Liver (tissue), 8 donors: ENCODE measurements at regions not wholly inside any gene's neighbourhood (a gene's known extent, or its start where the extent isn't known, plus 50 kb on each side); places are given as distances from the start of the nearest gene placed in this dataset.

Experiments
- DNase-seq: peaks from one replicate; pipeline ENCODE4 v3.0.0-alpha.2; 2017; ENCODE audit warnings: low spot score
- H3K27ac ChIP-seq, 2 donors: one replicate each; pipeline ENCODE4 v1.7.0; 2013; ENCODE audit warnings: inconsistent platforms in 2 of 2, low read length in 2 of 2, control low read depth in 1 of 2, low read depth in 1 of 2, mild to moderate bottlenecking in 1 of 2
- H3K27me3 ChIP-seq, 4 donors: one replicate each; pipeline versions ENCODE4 v1.6.1 to v1.7.0; 2013; ENCODE audit warnings: low read length in 3 of 4, inconsistent platforms in 1 of 4, mild to moderate bottlenecking in 1 of 4, moderate library complexity in 1 of 4; ENCODE audit not compliant: control insufficient read depth in 4 of 4, insufficient read depth in 4 of 4
- H3K36me3 ChIP-seq, 4 donors: one replicate each; pipeline versions ENCODE4 v1.6.1 to v1.7.0; 2013; ENCODE audit warnings: low read length in 3 of 4, mild to moderate bottlenecking in 3 of 4, low read depth in 1 of 4, moderate library complexity in 1 of 4; ENCODE audit not compliant: control insufficient read depth in 4 of 4, insufficient read depth in 3 of 4
- H3K4me1 ChIP-seq, 4 donors: one replicate each; pipeline versions ENCODE4 v1.6.1 to v1.7.0; 2013; ENCODE audit warnings: low read length in 3 of 4, mild to moderate bottlenecking in 3 of 4, moderate library complexity in 1 of 4; ENCODE audit not compliant: control insufficient read depth in 4 of 4, insufficient read depth in 4 of 4
- H3K4me3 ChIP-seq, 3 donors: one replicate each; pipeline versions ENCODE4 v1.6.1 to v1.7.0; 2013; ENCODE audit warnings: low read length in 3 of 3, control low read depth in 1 of 3, low read depth in 1 of 3, mild to moderate bottlenecking in 1 of 3
- H3K9ac ChIP-seq, 2 donors: one replicate each; pipeline ENCODE4 v1.7.0; 2013; ENCODE audit warnings: low read length in 2 of 2, mild to moderate bottlenecking in 2 of 2, moderate library complexity in 2 of 2, control low read depth in 1 of 2, low read depth in 1 of 2
- H3K9me3 ChIP-seq, 4 donors: one replicate each; pipeline versions ENCODE4 v1.6.1 to v1.7.0; 2013; ENCODE audit warnings: low read length in 3 of 4; ENCODE audit not compliant: control insufficient read depth in 4 of 4
- EGR1 ChIP-seq, 2 donors: IDR thresholded peaks; 2 replicates each; pipeline ENCODE4 v1.6.1; 2016 to 2018; ENCODE audit warnings: antibody characterized with exemption in 2 of 2, low read depth in 2 of 2
- FOXA1 ChIP-seq: IDR thresholded peaks from 2 replicates; pipeline ENCODE4 v1.6.1; 2016; ENCODE audit warnings: antibody characterized with exemption
- FOXA2 ChIP-seq: IDR thresholded peaks from 2 replicates; pipeline ENCODE4 v1.6.1; 2016; ENCODE audit warnings: antibody characterized with exemption
- GABPA ChIP-seq, 2 donors: IDR thresholded peaks in 1 of 2; conservative IDR thresholded peaks in 1 of 2; 2 replicates each; pipeline ENCODE4 v1.6.1; 2016; ENCODE audit warnings: antibody characterized with exemption in 2 of 2, mild to moderate bottlenecking in 1 of 2, moderate library complexity in 1 of 2
- HNF4A ChIP-seq, 2 donors: conservative IDR thresholded peaks; 2 replicates each; pipeline ENCODE4 v1.6.1; 2016; ENCODE audit warnings: antibody characterized with exemption in 2 of 2, mild to moderate bottlenecking in 2 of 2
- JUND ChIP-seq, 2 donors: IDR thresholded peaks; 2 replicates each; pipeline ENCODE4 v1.6.1; 2016; ENCODE audit warnings: antibody characterized with exemption in 2 of 2
- NR2F2 ChIP-seq: IDR thresholded peaks from 2 replicates; pipeline ENCODE4 v1.6.1; 2016; ENCODE audit warnings: antibody characterized with exemption
- RAD21 ChIP-seq, 2 donors: IDR thresholded peaks; 2 replicates each; pipeline ENCODE4 v1.6.1; 2016; ENCODE audit warnings: antibody characterized with exemption in 2 of 2, mild to moderate bottlenecking in 2 of 2
- SP1 ChIP-seq: IDR thresholded peaks from 2 replicates; pipeline ENCODE4 v1.6.1; 2018; ENCODE audit warnings: antibody characterized with exemption, mild to moderate bottlenecking
- TAF1 ChIP-seq: conservative IDR thresholded peaks from 2 replicates; pipeline ENCODE4 v1.6.1; 2016; ENCODE audit warnings: antibody characterized with exemption, mild to moderate bottlenecking
- YY1 ChIP-seq: IDR thresholded peaks from 2 replicates; pipeline ENCODE4 v1.6.1; 2016; ENCODE audit warnings: antibody characterized with exemption, mild to moderate bottlenecking
- whole genome bisulfite sequencing: extraction: QIAGEN DNeasy Blood & Tissue Kit; methylation state at CpG from one replicate; pipeline ENCODE4 v1.1.7; 2013; 5-methylcytosine and 5-hydroxymethylcytosine counted together
- TF ChIP-seq, protein P1 (sequence below): IDR thresholded peaks from 2 replicates; pipeline ENCODE4 v1.6.1; 2016; ENCODE audit warnings: antibody characterized with exemption
- TF ChIP-seq, protein P2 (sequence below): IDR thresholded peaks from 2 replicates; pipeline ENCODE4 v1.6.1; 2016; ENCODE audit warnings: antibody characterized with exemption, mild to moderate bottlenecking
- TF ChIP-seq, protein P3 (sequence below): IDR thresholded peaks from 2 replicates; pipeline ENCODE4 v1.6.1; 2016; ENCODE audit warnings: antibody characterized with exemption
- TF ChIP-seq, protein P4 (sequence below): fragments of 150-350 bp; IDR thresholded peaks from 2 replicates; pipeline ENCODE4 v1.5.1; 2017; ENCODE audit warnings: improper control_type of control experiment, low read depth, low read length; ENCODE audit not compliant: missing input control
- donor health status: healthy.
- donor health status: healthy.
- donor health status: healthy.
- donor health status: healthy.
- donor health status: healthy.

DNA sequence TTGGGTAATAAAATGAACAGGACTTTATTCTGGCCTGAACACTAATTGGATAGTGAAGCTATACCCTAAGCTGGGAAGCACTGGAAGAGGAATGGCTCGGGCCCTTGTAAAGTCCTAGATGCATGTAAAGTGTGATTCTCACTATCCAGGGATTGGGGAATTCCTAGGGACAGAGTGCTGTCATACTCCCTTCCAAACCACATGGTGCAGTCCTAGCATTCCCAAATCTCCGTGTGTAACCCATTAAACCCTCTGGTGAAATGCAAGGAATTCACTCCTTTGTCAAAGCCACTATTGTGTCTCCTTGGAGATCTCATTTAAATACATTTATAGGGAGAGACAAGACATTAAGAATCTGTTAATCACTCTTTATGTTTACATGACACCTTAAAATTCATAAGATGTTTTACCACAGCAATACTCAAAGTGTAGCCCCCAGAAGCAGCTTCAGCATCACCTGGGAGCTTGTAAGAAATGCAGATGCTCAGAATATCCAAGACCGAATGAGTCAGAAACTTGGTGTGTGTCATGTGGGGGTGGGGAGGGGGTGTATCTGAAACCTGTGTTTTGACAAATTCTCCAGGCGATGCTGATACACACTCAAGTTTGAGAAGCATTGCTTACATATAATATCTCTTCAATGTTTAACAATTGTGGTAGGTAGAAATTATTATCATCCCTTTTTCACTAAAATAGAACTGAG, 121.8 kb upstream of the NPHP3 start (continued):
- TF ChIP-seq, protein P1, sequence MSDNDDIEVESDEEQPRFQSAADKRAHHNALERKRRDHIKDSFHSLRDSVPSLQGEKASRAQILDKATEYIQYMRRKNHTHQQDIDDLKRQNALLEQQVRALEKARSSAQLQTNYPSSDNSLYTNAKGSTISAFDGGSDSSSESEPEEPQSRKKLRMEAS: no peak

DNA sequence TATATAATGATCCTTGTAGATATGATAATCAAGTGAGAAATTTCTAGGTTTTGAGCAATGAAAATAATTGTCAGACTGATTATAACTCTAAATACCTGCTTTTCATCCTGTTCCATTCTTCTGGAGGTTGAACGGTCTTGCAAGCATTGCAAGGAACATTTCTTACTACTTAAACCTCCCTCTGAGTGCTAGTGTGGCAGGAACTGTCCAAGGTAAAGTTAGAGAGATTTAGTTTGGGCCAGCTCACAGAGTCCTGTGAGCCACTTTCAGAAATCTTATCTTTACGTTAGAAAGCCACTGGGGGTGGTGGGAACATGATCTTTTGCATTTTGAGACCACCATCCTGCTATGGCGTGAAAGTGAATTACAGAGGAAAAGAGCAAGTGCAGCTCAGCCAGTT, 121.1 kb upstream of the NPHP3 start:
- TF ChIP-seq HNF4A (conservative IDR thresholded peaks at IDR 0.05): no peak
- no peak for TF ChIP-seq RAD21 (IDR thresholded peaks at IDR 0.05)
- no peak for TF ChIP-seq SP1
- DNase-seq: no peak
- no peaks in the 10 kb centered on the region for H3K9me3 ChIP-seq
- 71% methylated on average over 3 of the region's 3 CpGs for WGBS
- no peak overlapping the region for H3K4me3 ChIP-seq
- H3K36me3 ChIP-seq: no peaks in the 10 kb centered on the region
- peaks cover 0 to 2% (median 0%) of the 10 kb centered on the region in 4 donors for H3K27me3 ChIP-seq
- no peaks in the 10 kb centered on the region for H3K4me1 ChIP-seq
- no peak overlapping the region for H3K9ac ChIP-seq
- no peak overlapping the region for H3K27ac ChIP-seq

DNA sequence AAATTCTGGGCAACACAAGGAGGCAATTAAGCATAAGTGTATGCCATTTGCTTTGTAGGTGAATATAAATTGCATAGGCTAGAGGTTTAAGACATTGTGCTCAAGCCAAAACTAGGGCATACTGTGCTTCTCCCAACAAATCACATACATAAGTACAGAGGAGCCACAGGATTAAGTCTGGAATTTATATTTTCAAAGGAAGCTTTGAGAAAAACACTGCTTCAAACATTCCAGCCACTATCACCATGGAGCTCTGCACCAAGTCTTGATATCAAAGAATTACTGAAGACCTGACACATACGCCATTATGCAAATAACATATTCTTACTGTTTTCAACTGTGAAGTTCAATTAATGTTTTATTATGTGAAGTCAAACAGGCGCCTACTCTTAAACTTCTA, 119.4 kb upstream of the NPHP3 start:
- Histone ChIP-seq H3K9ac (no peak overlapping the region), H3K27ac (no peak overlapping the region), H3K36me3 (no peaks in the 10 kb centered on the region), H3K27me3 (peaks cover 0 to 2% (median 0%) of the 10 kb centered on the region in 4 donors), H3K9me3 (no peaks in the 10 kb centered on the region), H3K4me1 (no peaks in the 10 kb centered on the region), H3K4me3 (no peak overlapping the region)
- 86% methylated on average over 2 of the region's 2 CpGs for WGBS
- DNase-seq: no peak
- TF ChIP-seq HNF4A (conservative IDR thresholded peaks at IDR 0.05) (no peak), FOXA1 (no peak), GABPA (IDR thresholded peaks at IDR 0.05 in 1 of 2, conservative IDR thresholded peaks at IDR 0.05 in 1 of 2) (no peak), FOXA2 (no peak), NR2F2 (no peak), TAF1 (no peak), JUND (IDR thresholded peaks at IDR 0.05) (no peak), EGR1 (IDR thresholded peaks at IDR 0.05; ENCODE audit: low read depth in 2 of 2) (no peak), YY1 (no peak)
- TF ChIP-seq, protein P2, sequence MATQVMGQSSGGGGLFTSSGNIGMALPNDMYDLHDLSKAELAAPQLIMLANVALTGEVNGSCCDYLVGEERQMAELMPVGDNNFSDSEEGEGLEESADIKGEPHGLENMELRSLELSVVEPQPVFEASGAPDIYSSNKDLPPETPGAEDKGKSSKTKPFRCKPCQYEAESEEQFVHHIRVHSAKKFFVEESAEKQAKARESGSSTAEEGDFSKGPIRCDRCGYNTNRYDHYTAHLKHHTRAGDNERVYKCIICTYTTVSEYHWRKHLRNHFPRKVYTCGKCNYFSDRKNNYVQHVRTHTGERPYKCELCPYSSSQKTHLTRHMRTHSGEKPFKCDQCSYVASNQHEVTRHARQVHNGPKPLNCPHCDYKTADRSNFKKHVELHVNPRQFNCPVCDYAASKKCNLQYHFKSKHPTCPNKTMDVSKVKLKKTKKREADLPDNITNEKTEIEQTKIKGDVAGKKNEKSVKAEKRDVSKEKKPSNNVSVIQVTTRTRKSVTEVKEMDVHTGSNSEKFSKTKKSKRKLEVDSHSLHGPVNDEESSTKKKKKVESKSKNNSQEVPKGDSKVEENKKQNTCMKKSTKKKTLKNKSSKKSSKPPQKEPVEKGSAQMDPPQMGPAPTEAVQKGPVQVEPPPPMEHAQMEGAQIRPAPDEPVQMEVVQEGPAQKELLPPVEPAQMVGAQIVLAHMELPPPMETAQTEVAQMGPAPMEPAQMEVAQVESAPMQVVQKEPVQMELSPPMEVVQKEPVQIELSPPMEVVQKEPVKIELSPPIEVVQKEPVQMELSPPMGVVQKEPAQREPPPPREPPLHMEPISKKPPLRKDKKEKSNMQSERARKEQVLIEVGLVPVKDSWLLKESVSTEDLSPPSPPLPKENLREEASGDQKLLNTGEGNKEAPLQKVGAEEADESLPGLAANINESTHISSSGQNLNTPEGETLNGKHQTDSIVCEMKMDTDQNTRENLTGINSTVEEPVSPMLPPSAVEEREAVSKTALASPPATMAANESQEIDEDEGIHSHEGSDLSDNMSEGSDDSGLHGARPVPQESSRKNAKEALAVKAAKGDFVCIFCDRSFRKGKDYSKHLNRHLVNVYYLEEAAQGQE: no peak
- TF ChIP-seq, protein P3, sequence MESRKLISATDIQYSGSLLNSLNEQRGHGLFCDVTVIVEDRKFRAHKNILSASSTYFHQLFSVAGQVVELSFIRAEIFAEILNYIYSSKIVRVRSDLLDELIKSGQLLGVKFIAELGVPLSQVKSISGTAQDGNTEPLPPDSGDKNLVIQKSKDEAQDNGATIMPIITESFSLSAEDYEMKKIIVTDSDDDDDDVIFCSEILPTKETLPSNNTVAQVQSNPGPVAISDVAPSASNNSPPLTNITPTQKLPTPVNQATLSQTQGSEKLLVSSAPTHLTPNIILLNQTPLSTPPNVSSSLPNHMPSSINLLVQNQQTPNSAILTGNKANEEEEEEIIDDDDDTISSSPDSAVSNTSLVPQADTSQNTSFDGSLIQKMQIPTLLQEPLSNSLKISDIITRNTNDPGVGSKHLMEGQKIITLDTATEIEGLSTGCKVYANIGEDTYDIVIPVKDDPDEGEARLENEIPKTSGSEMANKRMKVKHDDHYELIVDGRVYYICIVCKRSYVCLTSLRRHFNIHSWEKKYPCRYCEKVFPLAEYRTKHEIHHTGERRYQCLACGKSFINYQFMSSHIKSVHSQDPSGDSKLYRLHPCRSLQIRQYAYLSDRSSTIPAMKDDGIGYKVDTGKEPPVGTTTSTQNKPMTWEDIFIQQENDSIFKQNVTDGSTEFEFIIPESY: no peak
- TF ChIP-seq, protein P4, sequence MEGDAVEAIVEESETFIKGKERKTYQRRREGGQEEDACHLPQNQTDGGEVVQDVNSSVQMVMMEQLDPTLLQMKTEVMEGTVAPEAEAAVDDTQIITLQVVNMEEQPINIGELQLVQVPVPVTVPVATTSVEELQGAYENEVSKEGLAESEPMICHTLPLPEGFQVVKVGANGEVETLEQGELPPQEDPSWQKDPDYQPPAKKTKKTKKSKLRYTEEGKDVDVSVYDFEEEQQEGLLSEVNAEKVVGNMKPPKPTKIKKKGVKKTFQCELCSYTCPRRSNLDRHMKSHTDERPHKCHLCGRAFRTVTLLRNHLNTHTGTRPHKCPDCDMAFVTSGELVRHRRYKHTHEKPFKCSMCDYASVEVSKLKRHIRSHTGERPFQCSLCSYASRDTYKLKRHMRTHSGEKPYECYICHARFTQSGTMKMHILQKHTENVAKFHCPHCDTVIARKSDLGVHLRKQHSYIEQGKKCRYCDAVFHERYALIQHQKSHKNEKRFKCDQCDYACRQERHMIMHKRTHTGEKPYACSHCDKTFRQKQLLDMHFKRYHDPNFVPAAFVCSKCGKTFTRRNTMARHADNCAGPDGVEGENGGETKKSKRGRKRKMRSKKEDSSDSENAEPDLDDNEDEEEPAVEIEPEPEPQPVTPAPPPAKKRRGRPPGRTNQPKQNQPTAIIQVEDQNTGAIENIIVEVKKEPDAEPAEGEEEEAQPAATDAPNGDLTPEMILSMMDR: no peak
